H9 (cell line): ENCODE measurements at regions not wholly inside any gene's neighbourhood (a gene's known extent, or its start where the extent isn't known, plus 50 kb on each side); places are given as distances from the start of the nearest gene placed in this dataset.

Source experiments
- DNase-seq: peaks from one replicate; pipeline ENCODE4 v3.0.0-alpha.2; 2017
- H2AFZ ChIP-seq: one replicate; pipeline ENCODE4 v1.6.1; 2013; ENCODE audit warnings: mild to moderate bottlenecking, low read length, control low read depth, moderate library complexity
- H2AK5ac ChIP-seq: 2 replicates; pipeline ENCODE4 v1.6.1; 2013; ENCODE audit warnings: low read length, control low read depth, mixed read lengths; ENCODE audit not compliant: insufficient read length
- H2BK120ac ChIP-seq: one replicate; pipeline ENCODE4 v1.6.1; 2013; ENCODE audit warnings: low read depth, mild to moderate bottlenecking, low read length, control low read depth, inconsistent platforms; ENCODE audit not compliant: poor library complexity, severe bottlenecking
- H2BK12ac ChIP-seq: 2 replicates; pipeline ENCODE4 v1.6.1; 2013; ENCODE audit warnings: low read length, control low read depth, mixed read lengths, low read depth; ENCODE audit not compliant: insufficient read length
- H2BK15ac ChIP-seq: 2 replicates; pipeline ENCODE4 v1.6.1; 2013; ENCODE audit warnings: low read depth, low read length, control low read depth
- H2BK20ac ChIP-seq: one replicate; pipeline ENCODE4 v1.6.1; 2013; ENCODE audit warnings: low read depth, mild to moderate bottlenecking, low read length, control low read depth, inconsistent platforms; ENCODE audit not compliant: poor library complexity, severe bottlenecking
- H2BK5ac ChIP-seq: 2 replicates; pipeline ENCODE4 v1.6.1; 2013; ENCODE audit warnings: low read length, control low read depth, mixed read lengths; ENCODE audit not compliant: insufficient read length
- H3K14ac ChIP-seq: 2 replicates; pipeline ENCODE4 v1.6.1; 2013; ENCODE audit warnings: low read length, control low read depth; ENCODE audit not compliant: insufficient read depth
- H3K18ac ChIP-seq: 2 replicates; pipeline ENCODE4 v1.6.1; 2013; ENCODE audit warnings: low read depth, mild to moderate bottlenecking, mixed read lengths, low read length, control low read depth; ENCODE audit not compliant: insufficient read length
- H3K23ac ChIP-seq: 2 replicates; pipeline ENCODE4 v1.6.1; 2013; ENCODE audit warnings: low read length, control low read depth, mixed read lengths, low read depth; ENCODE audit not compliant: insufficient read length
- H3K23me2 ChIP-seq: 2 replicates; pipeline ENCODE4 v1.6.1; 2013; ENCODE audit warnings: low read depth, mild to moderate bottlenecking, mixed read lengths, low read length, control low read depth; ENCODE audit not compliant: insufficient read length, poor library complexity, severe bottlenecking
- H3K27ac ChIP-seq: 2 replicates; pipeline ENCODE4 v1.5.1; 2013; ENCODE audit warnings: low read length, control low read depth, mixed read lengths, low read depth; ENCODE audit not compliant: insufficient read length
- H3K27me3 ChIP-seq: 2 replicates; pipeline ENCODE4 v1.6.1; 2013; ENCODE audit warnings: low read length, control low read depth, inconsistent platforms; ENCODE audit not compliant: insufficient read depth
- H3K4ac ChIP-seq: 2 replicates; pipeline ENCODE4 v1.6.1; 2013; ENCODE audit warnings: low read depth, mild to moderate bottlenecking, control low read depth, inconsistent platforms, low read length, moderate library complexity
- H3K4me1 ChIP-seq: 2 replicates; pipeline ENCODE4 v1.6.1; 2013; ENCODE audit warnings: low read length, control low read depth, inconsistent platforms; ENCODE audit not compliant: insufficient read depth
- H3K4me2 ChIP-seq: 2 replicates; pipeline ENCODE4 v1.6.1; 2013; ENCODE audit warnings: low read length, control low read depth, mixed read lengths; ENCODE audit not compliant: insufficient read length, insufficient read depth
- H3K56ac ChIP-seq: 2 replicates; pipeline ENCODE4 v1.6.1; 2013; ENCODE audit warnings: low read depth, mild to moderate bottlenecking, mixed read lengths, low read length, control low read depth; ENCODE audit not compliant: insufficient read length
- H3K79me1 ChIP-seq: 2 replicates; pipeline ENCODE4 v1.6.1; 2013; ENCODE audit warnings: low read depth, mild to moderate bottlenecking, moderate library complexity, low read length, control low read depth, inconsistent platforms; ENCODE audit not compliant: insufficient read depth, poor library complexity, severe bottlenecking
- H3K79me2 ChIP-seq: 2 replicates; pipeline ENCODE4 v1.6.1; 2013; ENCODE audit warnings: low read length, control low read depth, inconsistent platforms; ENCODE audit not compliant: insufficient read depth
- H3K9ac ChIP-seq: 2 replicates; pipeline ENCODE4 v1.6.1; 2013; ENCODE audit warnings: low read length, control low read depth, mixed read lengths; ENCODE audit not compliant: insufficient read length; ENCODE audit errors: extremely low read depth
- H3K9me3 ChIP-seq: one replicate; pipeline ENCODE4 v1.6.1; 2013; ENCODE audit warnings: low read depth, low read length, inconsistent platforms; ENCODE audit not compliant: control insufficient read depth
- H3T11ph ChIP-seq: one replicate; pipeline ENCODE4 v1.6.1; 2013; ENCODE audit warnings: mild to moderate bottlenecking, low read length, control low read depth, inconsistent platforms
- H4K20me1 ChIP-seq: one replicate; pipeline ENCODE4 v1.6.1; 2013; ENCODE audit not compliant: control insufficient read depth, insufficient read length, insufficient read depth
- H4K5ac ChIP-seq: 2 replicates; pipeline ENCODE4 v1.6.1; 2013; ENCODE audit warnings: low read depth, mild to moderate bottlenecking, mixed read lengths, low read length, control low read depth; ENCODE audit not compliant: insufficient read length
- H4K8ac ChIP-seq: replicated peaks from 2 replicates; pipeline ENCODE4 v1.6.1; 2013; ENCODE audit warnings: low read length, control low read depth, mixed read lengths, low read depth; ENCODE audit not compliant: insufficient read length
- H4K91ac ChIP-seq: 2 replicates; pipeline ENCODE4 v1.6.1; 2013; ENCODE audit warnings: low read depth, mild to moderate bottlenecking, moderate library complexity, mixed read lengths, low read length, control low read depth; ENCODE audit not compliant: insufficient read length
- H3K27ac Mint-ChIP-seq, 3 experiments: 2 replicates in 2 of 3; 3 replicates in 1 of 3; pipeline ENCODE4 v1.8.0; 2020 to 2021; ENCODE audit warnings: mixed read lengths in 3 of 3, mild to moderate bottlenecking in 1 of 3, moderate library complexity in 1 of 3
- H3K27me3 Mint-ChIP-seq: 2 replicates; pipeline ENCODE4 v1.8.0; 2021; ENCODE audit warnings: low read depth, mild to moderate bottlenecking, moderate library complexity, mixed read lengths
- H3K36me3 Mint-ChIP-seq, 3 experiments: 2 replicates in 2 of 3; 3 replicates in 1 of 3; pipeline ENCODE4 v1.8.0; 2020 to 2021; ENCODE audit warnings: low read depth in 3 of 3, mixed read lengths in 3 of 3; ENCODE audit not compliant: insufficient read depth in 1 of 3
- H3K4me1 Mint-ChIP-seq, 2 experiments: 2 replicates each; pipeline ENCODE4 v1.8.0; 2020; ENCODE audit warnings: mixed read lengths in 2 of 2
- H3K4me3 Mint-ChIP-seq, 2 experiments: 2 replicates in 1 of 2; 3 replicates in 1 of 2; pipeline ENCODE4 v1.8.0; 2020 to 2021; ENCODE audit warnings: mild to moderate bottlenecking in 2 of 2, mixed read lengths in 2 of 2, moderate library complexity in 1 of 2
- H3K9me3 Mint-ChIP-seq, 2 experiments: 2 replicates in 1 of 2; 3 replicates in 1 of 2; pipeline ENCODE4 v1.8.0; 2020; ENCODE audit warnings: mild to moderate bottlenecking in 2 of 2, mixed read lengths in 2 of 2, moderate library complexity in 1 of 2
- CTCF ChIP-seq: fragments of 200-600 bp; sonication (generic); conservative IDR thresholded peaks from 3 replicates; pipeline ENCODE4 v1.8.0; 2021; ENCODE audit warnings: antibody characterized with exemption, mild to moderate bottlenecking
- WGBS: extraction: QIAGEN DNeasy Blood & Tissue Kit; methylation state at CpG from one replicate; pipeline ENCODE4 v1.1.7; 2013; ENCODE audit warnings: missing lambda C conversion rate, low lambda C conversion rate, mixed read lengths; ENCODE audit not compliant: insufficient read length; ENCODE audit errors: extremely low coverage; 5-methylcytosine and 5-hydroxymethylcytosine counted together

GRCh38 chr2:14843507-14844204 is 211.1 kb downstream of the LRATD1 start:
- Histone ChIP-seq H2BK15ac (no peak overlapping the region), H2BK12ac (no peak overlapping the region), H4K8ac (no peak overlapping the region), H3K23me2 (no peaks in the 10 kb centered on the region), H3K14ac (no peak overlapping the region), H3K23ac (no peak overlapping the region), H3K56ac (no peak overlapping the region), H3K27me3 (no peaks in the 10 kb centered on the region), H3K27ac (no peak overlapping the region), H2BK5ac (no peak overlapping the region), H3K9me3 (no peaks in the 10 kb centered on the region), H3K4ac (no peak overlapping the region), H3K79me2 (no peaks in the 10 kb centered on the region), H3T11ph (no peak overlapping the region), H4K5ac (no peak overlapping the region), H3K4me2 (no peak overlapping the region), H2BK120ac (no peak overlapping the region), H2BK20ac (no peak overlapping the region), H4K20me1 (no peaks in the 10 kb centered on the region), H3K4me1 (no peaks in the 10 kb centered on the region), H2AK5ac (no peak overlapping the region), H3K9ac (no peak overlapping the region), H2AFZ (no peak overlapping the region), H3K18ac (no peak overlapping the region), H3K79me1 (no peaks in the 10 kb centered on the region), H4K91ac (no peak overlapping the region)
- no peaks in the 10 kb centered on the region for H3K27me3 Mint-ChIP-seq
- H3K4me3 Mint-ChIP-seq, result no peak overlapping the region
- DNase-seq, result no peak
- H3K9me3 Mint-ChIP-seq, result peaks cover 24 to 27% of the 10 kb centered on the region in 2 experiments
- H3K4me1 Mint-ChIP-seq, result peaks cover 0 to 4% of the 10 kb centered on the region in 2 experiments; a peak in 2 of 4 replicates
- WGBS, result no CpG with 5 or more reads among the region's 5 CpGs
- H3K27ac Mint-ChIP-seq, result no peak overlapping the region
- peaks cover 1 to 28% (median 7%) of the 10 kb centered on the region in 3 experiments; a peak in 6 of 7 replicates for H3K36me3 Mint-ChIP-seq
- TF ChIP-seq CTCF, result no peak
